Ascending aorta (tissue), 2 donors: ENCODE measurements at regions not wholly inside any gene's neighbourhood (a gene's known extent, or its start where the extent isn't known, plus 50 kb on each side); places are given as distances from the start of the nearest gene placed in this dataset.

ENCODE experiments used
- DNase-seq, 2 donors: peaks; one replicate each; pipeline ENCODE4 v3.0.0-alpha.2; 2019; ENCODE audit warnings: low spot score in 2 of 2
- H3K27ac ChIP-seq, 2 donors: fragments of 200-600 bp; sonication (generic); one replicate each; pipeline ENCODE4 v1.5.1; 2016 to 2017; ENCODE audit warnings: mild to moderate bottlenecking in 1 of 2
- H3K27me3 ChIP-seq: fragments of 200-600 bp; sonication (generic); one replicate; pipeline ENCODE4 v1.5.1; 2017
- H3K36me3 ChIP-seq, 2 donors: fragments of 200-600 bp; sonication (generic); one replicate each; pipeline ENCODE4 v1.5.1; 2016
- H3K4me1 ChIP-seq, 2 donors: fragments of 200-600 bp; sonication (generic); one replicate each; pipeline ENCODE4 v1.5.1; 2016 to 2017; ENCODE audit warnings: mild to moderate bottlenecking in 1 of 2
- H3K4me3 ChIP-seq, 2 donors: fragments of 200-600 bp; sonication (generic); one replicate each; pipeline ENCODE4 v1.5.1; 2016 to 2017; ENCODE audit warnings: mild to moderate bottlenecking in 1 of 2
- H3K9me3 ChIP-seq, 2 donors: fragments of 200-600 bp; sonication (generic); one replicate each; pipeline ENCODE4 v1.5.1; 2016
- intact Hi-C: fragments of 100-400 bp; cut with DNase I; formaldehyde crosslinking; loops from one replicate; pipeline ENCODE4 v1.15.1; 2023
- TF ChIP-seq, protein P1 (sequence below), 3 experiments: fragments of 200-600 bp in 2 of 3; fragments of 450-650 bp in 1 of 3; sonication (generic) in 2 of 3; IDR thresholded peaks; one replicate each; pipeline ENCODE4 v1.5.1; 2016 to 2019; ENCODE audit warnings: antibody characterized with exemption in 3 of 3, mild to moderate bottlenecking in 1 of 3, moderate library complexity in 1 of 3

DNA sequence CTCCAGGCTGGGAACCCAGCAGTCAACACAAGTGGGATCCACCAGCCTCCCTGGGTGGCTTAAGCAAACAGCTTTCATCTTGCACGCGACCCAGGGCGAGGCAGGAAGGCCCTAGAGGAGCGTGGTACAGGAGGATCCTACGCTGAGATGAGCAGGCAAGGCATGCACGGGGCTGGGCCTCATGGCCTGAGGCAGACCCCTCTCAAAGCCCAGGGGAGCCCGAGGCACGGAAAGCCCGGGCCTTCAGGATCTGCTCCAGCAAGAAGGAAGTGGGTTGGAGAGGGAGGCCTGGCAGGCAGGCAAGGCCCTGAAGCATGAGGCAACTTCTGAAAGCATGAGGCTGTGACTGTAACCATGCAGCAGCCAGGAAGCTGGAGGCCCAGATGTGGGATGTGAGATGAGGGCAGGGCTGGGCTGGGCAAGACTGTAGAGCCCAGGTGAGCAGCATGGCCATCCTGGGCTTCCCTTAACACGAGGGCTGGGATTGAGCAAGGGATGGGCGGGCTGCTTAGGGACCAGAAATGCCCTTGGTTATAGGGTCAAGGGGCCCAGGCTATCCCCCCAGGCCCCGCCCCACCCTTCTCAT lies 338.7 kb downstream of the C16orf95 start:
- Histone ChIP-seq H3K27ac (no peak overlapping the region), H3K36me3 (no peaks in the 10 kb centered on the region), H3K4me1 (peaks cover 0 to 3% of the 10 kb centered on the region in 2 donors), H3K9me3 (no peaks in the 10 kb centered on the region), H3K27me3 (no peaks in the 10 kb centered on the region), H3K4me3 (no peak overlapping the region)
- TF ChIP-seq, protein P1, sequence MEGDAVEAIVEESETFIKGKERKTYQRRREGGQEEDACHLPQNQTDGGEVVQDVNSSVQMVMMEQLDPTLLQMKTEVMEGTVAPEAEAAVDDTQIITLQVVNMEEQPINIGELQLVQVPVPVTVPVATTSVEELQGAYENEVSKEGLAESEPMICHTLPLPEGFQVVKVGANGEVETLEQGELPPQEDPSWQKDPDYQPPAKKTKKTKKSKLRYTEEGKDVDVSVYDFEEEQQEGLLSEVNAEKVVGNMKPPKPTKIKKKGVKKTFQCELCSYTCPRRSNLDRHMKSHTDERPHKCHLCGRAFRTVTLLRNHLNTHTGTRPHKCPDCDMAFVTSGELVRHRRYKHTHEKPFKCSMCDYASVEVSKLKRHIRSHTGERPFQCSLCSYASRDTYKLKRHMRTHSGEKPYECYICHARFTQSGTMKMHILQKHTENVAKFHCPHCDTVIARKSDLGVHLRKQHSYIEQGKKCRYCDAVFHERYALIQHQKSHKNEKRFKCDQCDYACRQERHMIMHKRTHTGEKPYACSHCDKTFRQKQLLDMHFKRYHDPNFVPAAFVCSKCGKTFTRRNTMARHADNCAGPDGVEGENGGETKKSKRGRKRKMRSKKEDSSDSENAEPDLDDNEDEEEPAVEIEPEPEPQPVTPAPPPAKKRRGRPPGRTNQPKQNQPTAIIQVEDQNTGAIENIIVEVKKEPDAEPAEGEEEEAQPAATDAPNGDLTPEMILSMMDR (IDR thresholded peaks at IDR 0.05), result no peak
- intact Hi-C loops, result no loop called here
- DNase-seq, result no peak

DNA sequence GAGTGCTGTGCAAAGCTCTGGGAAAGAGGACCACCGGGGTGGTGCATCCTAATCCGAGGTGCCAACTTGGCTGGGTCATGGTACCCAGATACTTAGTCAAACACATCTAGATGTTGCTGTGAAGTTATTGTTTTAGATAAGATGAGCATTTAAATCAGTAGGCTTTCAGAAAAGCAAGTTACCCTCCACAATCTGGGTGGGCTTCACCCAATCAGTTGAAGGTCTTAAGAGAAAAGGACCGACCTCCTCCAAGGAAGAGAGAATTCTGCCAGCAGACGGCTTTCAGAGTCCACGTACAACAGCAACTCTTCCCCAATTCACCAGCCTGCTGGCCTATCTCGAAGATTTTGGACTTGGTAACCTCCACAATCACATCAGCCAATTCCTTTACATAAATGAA lies 338.1 kb downstream of the C16orf95 start:
- no peaks in the 10 kb centered on the region for H3K36me3 ChIP-seq
- DNase-seq, result no peak
- TF ChIP-seq, protein P1 (IDR thresholded peaks at IDR 0.05), result no peak
- no peaks in the 10 kb centered on the region for H3K27me3 ChIP-seq
- H3K4me1 ChIP-seq, result peaks cover 0 to 3% of the 10 kb centered on the region in 2 donors
- no peak overlapping the region for H3K27ac ChIP-seq
- H3K4me3 ChIP-seq, result no peak overlapping the region
- intact Hi-C loops, result no loop called here
- no peaks in the 10 kb centered on the region for H3K9me3 ChIP-seq

DNA sequence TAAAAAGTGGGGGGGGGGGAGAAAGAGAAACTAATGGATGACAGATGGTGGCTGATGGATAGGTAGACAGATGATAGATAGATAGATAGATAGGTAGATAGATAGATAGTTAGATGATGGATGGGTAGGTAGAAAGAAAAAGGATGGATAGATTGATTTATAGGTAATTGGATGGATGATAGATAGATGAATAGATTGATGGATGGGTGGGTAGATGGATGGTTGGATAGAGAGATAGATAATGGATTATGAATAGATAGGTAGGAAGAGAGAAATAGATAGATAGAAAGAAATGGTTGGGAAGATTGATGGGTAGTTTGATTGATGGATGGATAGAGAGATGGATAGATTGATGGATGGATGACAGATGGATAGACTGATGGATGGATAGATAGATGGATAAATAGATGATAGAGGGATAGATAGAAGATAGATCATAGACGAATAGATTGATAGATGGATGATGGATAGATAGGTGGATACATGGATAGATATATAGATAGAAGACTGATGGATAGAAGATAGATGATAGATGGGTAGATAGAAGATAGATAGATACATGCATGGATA lies 337.1 kb downstream of the C16orf95 start:
- TF ChIP-seq, protein P1 (IDR thresholded peaks at IDR 0.05), result no peak
- H3K27me3 ChIP-seq, result no peaks in the 10 kb centered on the region
- H3K4me1 ChIP-seq, result peaks cover 0 to 1% of the 10 kb centered on the region in 2 donors
- no peak overlapping the region for H3K27ac ChIP-seq
- H3K4me3 ChIP-seq, result no peak overlapping the region
- no peak for DNase-seq
- no peaks in the 10 kb centered on the region for H3K36me3 ChIP-seq
- H3K9me3 ChIP-seq, result no peaks in the 10 kb centered on the region
- intact Hi-C loops, result no loop called here

DNA sequence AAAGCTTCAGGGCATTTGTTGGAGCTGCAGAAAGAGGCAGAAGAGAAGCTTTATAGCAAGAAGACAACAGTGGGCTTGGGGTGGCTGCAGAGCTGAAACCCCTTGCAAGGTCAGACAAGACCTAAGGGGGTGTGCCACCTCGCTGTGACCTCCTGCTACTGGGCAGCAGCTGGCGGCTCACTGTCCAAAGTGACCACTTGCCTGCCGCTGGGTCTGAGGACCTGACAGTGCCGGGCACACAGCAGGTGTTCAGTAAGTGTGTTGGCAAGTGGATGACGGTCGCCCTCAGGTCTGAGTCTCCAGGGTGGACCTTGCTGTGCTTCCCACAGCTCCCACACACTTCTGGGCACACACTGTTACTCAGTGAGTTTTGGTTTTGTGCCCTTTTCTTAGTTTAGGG lies 336.5 kb downstream of the C16orf95 start:
- H3K4me3 ChIP-seq, result no peak overlapping the region
- intact Hi-C loops, result no loop called here

DNA sequence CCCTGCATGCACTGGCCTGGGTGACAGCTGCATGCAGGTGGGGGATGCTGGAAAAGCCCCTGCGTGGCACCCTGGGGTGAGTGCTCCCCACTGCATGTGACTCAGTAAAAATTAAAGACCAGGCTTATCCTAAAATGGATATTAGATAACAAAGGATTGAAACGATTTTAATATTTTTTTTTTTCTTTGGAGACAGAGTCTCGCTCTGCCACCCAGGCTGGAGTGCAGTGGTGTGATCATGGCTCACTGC lies 334.9 kb downstream of the C16orf95 start:
- no peaks in the 10 kb centered on the region for H3K36me3 ChIP-seq
- TF ChIP-seq, protein P1 (IDR thresholded peaks at IDR 0.05), result no peak
- no peak overlapping the region for H3K27ac ChIP-seq
- no peak for DNase-seq
- no peaks in the 10 kb centered on the region for H3K9me3 ChIP-seq
- no peaks in the 10 kb centered on the region for H3K4me1 ChIP-seq
- intact Hi-C loops, result no loop called here
- no peaks in the 10 kb centered on the region for H3K27me3 ChIP-seq
- no peak overlapping the region for H3K4me3 ChIP-seq

More for the DNA sequence above, 336.5 kb downstream of the C16orf95 start:
- DNase-seq, result no peak
- Histone ChIP-seq H3K27me3 (no peaks in the 10 kb centered on the region), H3K4me1 (no peaks in the 10 kb centered on the region), H3K36me3 (no peaks in the 10 kb centered on the region), H3K27ac (no peak overlapping the region), H3K9me3 (no peaks in the 10 kb centered on the region)
- TF ChIP-seq, protein P1 (IDR thresholded peaks at IDR 0.05), result no peak

DNA sequence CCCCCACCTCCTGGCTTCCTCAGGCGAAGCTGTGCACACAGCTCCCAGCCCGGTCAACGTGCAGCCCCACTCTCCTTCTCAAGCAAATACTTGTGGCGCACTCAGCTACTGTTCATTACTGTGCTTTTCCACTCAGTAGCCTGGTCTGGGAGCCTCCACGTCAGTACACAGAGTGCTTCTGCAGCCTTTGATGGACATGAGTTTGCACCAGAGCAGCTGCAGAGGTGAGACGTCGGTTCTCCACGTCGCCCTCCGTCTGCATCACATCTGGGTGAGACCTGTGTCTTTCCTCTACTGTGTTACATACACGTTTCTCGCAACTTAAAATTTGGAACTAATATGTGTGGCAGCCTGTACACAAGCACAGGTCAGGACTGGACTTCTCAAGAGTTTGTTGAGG lies 334.3 kb downstream of the C16orf95 start:
- no peak overlapping the region for H3K4me3 ChIP-seq
- intact Hi-C loops, result no loop called here
- no peaks in the 10 kb centered on the region for H3K27me3 ChIP-seq
- DNase-seq, result no peak
- H3K27ac ChIP-seq, result no peak overlapping the region
- no peaks in the 10 kb centered on the region for H3K9me3 ChIP-seq
- H3K4me1 ChIP-seq, result no peaks in the 10 kb centered on the region
- TF ChIP-seq, protein P1 (IDR thresholded peaks at IDR 0.05), result no peak
- H3K36me3 ChIP-seq, result no peaks in the 10 kb centered on the region
